NCI-H2171 treated with DMSO at 0.1 percent for 48 hours (cell line): ENCODE measurements at regions not wholly inside any gene's neighbourhood (a gene's known extent, or its start where the extent isn't known, plus 50 kb on each side); places are given as distances from the start of the nearest gene placed in this dataset.
"Not testable (repeated sequence)": the region's sequence is repeated elsewhere in the genome, so short reads cannot be mapped to it uniquely, and the experiment has no call there.

Source experiments
- DNase-seq: peaks from one replicate; lab custom pipeline; 2025; lab: John Stamatoyannopoulos, UW

- DNase-seq, result no peak
Observed at GRCh38 chr17:37859451-37859850, 64.8 kb upstream of the TBC1D3K start.

- not testable (repeated sequence) for DNase-seq
Observed at GRCh38 chr17:37858391-37858790, 65.8 kb upstream of the TBC1D3K start.

- no peak for DNase-seq
Observed at GRCh38 chr17:37856245-37856644, 68.0 kb upstream of the TBC1D3K start.

DNA sequence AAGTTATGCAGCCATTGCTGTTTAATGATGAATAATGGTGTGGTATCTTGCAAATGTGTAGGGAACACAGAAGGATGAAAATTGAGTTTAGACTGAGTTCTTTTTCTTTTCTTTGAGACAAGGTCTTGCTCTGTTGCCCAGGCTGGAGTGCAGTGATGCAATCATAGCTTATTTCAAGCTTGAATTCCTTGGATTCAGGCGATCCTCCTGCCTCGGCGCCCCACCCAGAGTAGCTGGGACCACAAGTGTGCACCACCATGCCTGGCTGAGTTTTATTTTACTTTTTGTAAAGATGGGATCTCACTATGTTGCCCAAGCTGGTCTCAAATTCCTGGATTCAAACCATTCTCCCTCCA is 74.6 kb upstream of the TBC1D3K start:
- DNase-seq, result no peak

DNA sequence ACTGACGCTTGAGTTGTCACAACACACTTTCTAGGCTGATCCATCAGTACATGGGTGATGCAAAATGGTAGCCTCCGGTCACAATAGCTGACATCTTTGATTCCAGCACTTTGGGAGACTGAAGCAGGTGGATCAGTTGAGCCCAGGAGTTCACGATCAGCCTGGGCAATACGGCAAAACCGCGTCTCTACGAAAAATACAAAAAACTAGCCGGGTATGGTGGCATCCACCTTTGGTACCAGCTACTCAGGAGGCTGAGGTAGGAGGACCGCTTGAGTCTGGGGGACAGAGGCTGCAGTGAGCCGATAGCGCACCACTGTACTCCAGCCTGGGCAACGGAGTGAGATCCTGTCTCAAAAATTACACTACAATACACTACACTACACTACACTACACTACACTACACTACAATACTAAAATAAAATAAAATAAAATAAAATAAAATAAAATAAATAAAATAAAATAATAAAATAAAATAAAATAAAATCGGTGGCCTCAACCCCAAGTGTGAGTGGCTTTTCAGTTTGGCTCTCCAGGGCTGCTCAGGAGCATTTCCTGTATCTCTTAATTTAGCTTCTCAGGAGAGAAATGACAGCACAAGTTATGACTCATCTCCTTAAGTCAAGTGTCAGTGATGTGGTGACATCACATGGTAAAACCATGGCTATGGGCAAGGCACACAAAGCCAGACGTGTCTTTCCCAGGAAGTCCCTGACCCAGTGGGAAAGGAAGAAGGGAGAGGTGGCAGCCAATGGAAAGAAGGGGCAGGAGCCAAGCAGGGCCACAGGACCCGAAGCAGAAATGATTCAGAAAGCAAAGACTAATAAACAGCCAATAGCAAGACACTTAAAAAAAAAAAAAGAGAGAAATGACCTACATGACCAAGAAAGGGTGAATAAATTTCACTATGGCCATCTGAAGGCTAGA is 75.3 kb upstream of the TBC1D3K start:
- no peak for DNase-seq

- no peak for DNase-seq
Observed at GRCh38 chr17:37847811-37848331, 76.3 kb upstream of the TBC1D3K start.

GRCh38 chr17:37847102-37847501 is 77.1 kb upstream of the TBC1D3K start:
- no peak for DNase-seq

GRCh38 chr17:37844977-37845293 is 79.3 kb upstream of the TBC1D3K start:
- no peak for DNase-seq

- no peak for DNase-seq
Observed at GRCh38 chr17:37844158-37844976, 79.8 kb upstream of the TBC1D3K start.

DNA sequence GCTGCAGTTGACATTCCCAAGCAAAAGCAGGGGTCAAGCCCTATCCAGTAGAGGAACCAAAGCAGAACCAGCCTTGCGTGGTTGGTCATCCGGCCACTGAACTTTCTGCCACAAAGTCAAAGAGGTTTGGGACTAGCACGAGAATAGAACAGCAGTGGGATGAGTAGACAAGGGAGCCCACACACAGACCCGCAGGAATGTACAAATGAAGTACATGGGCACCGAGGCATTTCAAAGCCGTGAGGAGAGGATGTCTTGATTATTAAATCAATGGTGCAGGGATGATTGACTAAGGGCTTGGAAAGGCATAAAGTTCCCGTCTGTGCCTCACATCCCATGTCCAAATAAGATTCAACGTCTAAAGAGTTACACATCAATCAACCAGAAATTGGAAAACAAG is 81.8 kb upstream of the TBC1D3K start:
- DNase-seq, result no peak

- DNase-seq, result no peak
Observed at GRCh38 chr17:37841232-37841631, 83.0 kb upstream of the TBC1D3K start.

DNA sequence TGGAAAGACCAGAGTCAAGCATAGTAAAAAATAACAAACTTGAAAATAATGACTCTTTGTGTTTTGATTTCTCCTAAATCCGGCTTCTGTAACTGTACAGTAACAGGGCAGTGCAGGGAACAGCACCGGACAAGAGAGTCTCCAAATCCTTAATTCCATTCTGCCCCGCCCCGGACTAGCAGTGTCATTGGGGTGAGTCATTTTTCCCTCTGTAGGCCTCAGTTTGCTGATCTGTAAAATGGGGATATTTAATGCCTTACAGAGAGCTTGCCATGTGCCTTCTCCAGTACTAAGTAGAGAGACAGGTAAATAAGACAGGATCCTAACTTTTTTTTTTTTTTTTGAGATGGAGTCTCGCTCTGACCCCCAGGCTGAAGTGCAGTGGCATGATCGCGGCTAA is 83.6 kb upstream of the TBC1D3K start:
- no peak for DNase-seq

DNA sequence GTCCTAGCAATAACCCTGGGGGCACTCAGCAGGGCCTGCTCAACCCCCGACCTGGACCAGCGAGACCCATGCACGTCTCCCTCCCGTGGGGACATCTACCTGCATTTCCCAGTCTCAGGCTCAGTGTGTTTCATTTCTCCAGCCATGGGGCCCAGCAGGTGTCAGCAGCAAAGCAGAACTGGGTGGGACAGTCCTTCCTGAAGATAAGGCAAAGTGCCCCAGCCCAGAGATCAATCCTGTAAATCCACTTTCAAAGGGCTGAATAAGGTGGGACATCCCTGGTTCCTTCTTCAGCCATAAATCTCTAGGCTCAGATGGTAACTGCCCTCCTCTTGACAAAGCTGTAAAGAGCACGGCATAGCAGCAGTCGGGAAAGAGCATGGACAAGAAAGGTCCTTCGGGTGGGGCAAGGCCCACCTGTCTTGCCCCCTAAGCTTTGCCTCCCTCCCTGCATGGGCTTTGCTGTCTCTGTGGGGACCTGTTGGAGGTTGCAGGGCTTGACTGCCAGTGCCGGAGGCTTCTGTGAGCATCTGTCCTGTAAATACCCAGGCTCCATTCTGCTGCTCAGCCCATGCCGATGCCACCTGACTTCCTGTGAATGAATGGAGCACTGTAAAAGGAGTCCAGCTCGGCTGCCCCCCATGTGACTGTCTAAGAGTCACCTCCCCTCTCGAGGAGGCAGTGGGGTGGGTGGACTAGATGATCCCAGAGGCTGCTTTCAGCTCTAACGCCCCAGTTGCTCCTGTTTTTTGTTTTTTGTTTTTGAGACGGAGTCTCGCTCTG is 84.8 kb upstream of the TBC1D3K start:
- DNase-seq, result no peak

DNA sequence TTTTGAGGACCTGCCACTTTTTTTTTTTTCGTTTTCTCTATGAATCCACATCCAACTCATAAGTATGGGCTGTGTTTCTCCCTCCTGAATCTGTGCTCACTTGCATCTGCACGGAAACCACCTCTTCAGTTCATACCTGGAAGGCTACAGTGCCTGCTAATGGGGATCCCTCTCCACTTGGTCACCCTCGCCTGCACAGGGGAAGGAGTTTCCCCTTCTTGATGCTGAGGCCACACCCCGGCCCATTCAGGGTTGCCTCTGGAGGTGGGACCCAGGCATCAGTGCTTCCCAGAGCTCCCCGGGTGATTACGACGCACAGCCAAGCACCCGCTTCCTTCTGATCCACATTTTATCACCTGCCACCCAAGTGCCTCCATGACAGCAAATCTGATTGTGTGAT is 85.9 kb upstream of the TBC1D3K start:
- no peak for DNase-seq

GRCh38 chr17:37836593-37836992 is 87.6 kb upstream of the TBC1D3K start:
- DNase-seq, result no peak

GRCh38 chr17:37834168-37834567 is 89.3 kb upstream of the HNF1B start:
- no peak for DNase-seq

DNA sequence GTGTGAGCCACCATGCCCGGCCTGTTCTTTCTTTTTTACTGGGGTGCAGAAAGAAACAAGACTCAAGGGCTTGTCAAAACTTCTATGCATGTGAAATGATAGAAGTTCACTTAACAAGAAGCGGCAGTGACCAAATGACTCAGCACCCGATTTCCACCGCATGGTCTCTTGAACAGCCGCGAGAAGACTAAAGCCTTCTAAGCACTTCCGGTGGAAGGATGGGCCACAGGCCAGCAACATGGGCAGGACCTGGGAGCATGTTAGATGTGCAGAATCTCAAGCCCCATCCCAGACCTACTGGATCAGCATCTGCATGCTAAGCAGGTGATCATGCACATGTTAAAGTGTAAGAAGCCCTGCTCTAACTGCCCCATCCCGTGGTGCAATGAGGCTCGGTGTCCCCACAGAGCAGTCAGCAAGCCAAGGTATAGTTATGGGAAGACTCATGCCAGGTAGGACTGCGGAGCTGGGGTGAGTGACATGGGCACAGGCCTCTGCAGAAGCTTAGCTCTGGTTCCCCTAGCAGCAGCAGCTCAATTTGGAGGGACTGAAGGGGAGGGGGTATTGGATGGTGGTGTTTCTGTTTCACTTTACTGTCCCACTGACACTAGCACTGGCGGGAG is 88.5 kb upstream of the HNF1B start:
- no peak for DNase-seq

- DNase-seq, result no peak
Observed at GRCh38 chr17:37831986-37832385, 87.1 kb upstream of the HNF1B start.

GRCh38 chr17:37831492-37831891 is 86.6 kb upstream of the HNF1B start:
- DNase-seq, result no peak

DNA sequence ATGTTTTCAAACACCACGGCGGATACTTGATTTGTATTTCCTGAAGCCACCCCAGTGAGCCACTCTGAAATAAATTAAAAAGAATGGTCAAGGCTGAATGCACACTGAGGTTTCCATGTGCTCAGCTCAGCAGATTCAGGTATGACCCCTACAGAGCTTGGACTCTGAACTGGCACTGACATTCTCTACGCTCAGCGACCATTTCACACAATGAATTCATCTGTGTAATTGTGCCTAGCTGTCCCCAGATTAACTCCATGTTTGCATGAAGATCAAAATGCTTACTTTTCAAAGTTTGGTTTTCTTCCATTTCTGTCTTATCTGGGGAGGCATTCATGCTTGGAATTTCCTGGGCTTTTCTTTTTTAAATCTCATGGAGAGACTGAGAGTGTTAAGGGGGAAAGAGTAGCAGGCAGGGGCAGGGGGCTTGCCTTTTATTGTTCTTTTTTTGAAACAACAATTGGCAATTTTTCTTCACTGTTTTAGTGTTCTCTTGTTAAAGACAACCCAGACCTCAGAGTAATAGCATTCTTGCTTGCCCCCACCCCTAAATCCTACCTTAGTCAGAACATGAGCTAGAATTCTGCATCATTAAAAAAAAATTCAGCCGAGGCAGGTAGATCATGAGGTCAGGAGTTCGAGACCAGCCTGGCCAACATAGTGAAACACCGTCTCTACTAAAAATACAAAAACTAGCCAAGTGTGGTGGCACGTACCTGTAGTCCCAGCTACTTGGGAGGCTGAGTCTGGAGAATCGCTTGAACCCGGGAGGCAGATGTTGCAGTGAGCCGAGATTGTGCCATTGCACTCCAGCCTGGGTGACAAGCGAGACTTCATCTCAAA is 85.5 kb upstream of the HNF1B start:
- DNase-seq, result no peak

DNA sequence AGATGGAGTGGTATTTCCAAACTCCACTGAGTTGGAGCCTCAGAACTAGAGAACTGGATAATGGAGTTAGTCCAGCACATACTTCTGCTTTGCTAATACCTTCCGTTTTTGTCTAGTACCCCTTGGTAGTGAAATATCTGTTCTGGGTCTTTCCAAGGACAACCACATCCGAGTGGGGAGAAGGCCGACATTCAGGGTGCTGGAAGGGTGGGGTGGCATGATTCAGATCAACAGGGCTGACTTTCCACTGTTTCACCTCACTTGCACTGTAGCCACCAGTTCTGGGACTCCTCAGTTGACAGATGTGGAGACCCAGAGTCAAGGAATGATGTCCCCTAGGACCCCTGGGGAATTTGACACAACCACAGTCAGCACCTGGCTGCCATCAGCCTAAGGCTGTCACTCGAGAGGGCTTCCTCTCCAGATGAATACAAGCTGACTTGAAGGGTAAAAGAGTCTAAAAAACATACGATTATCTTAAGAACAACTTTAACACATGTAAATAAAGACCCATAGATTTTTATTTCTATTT is 84.8 kb upstream of the HNF1B start:
- DNase-seq, result no peak
